CD14-positive monocyte (primary cell): ENCODE measurements at regions not wholly inside any gene's neighbourhood (a gene's known extent, or its start where the extent isn't known, plus 50 kb on each side); places are given as distances from the start of the nearest gene placed in this dataset.

Experiments used
- DNase-seq, 3 donors: peaks; one replicate each; pipeline ENCODE4 v3.0.0-alpha.2; 2011 to 2022
- H2AFZ ChIP-seq: 2 replicates; pipeline ENCODE4 v1.6.0; 2012; ENCODE audit warnings: mild to moderate bottlenecking, low read depth, low read length, inconsistent platforms; ENCODE audit not compliant: insufficient read depth, poor library complexity, severe bottlenecking
- H3K27ac ChIP-seq, 2 donors: 1 replicate in 1 of 2; 2 replicates in 1 of 2; pipeline ENCODE4 v1.5.1; 2012 to 2013; ENCODE audit warnings: low read length in 2 of 2, control low read depth in 1 of 2, inconsistent platforms in 1 of 2, low read depth in 1 of 2, mild to moderate bottlenecking in 1 of 2
- H3K27me3 ChIP-seq, 2 donors: one replicate each; pipeline versions ENCODE4 v1.6.0 to v1.6.1; 2011 to 2013; ENCODE audit warnings: low read length in 2 of 2; ENCODE audit not compliant: control insufficient read depth in 2 of 2, insufficient read depth in 2 of 2
- H3K36me3 ChIP-seq, 2 donors: replicated peaks in 1 of 2; 1 replicate in 1 of 2; 2 replicates in 1 of 2; pipeline versions ENCODE4 v1.5.1 to v1.6.1; 2012 to 2013; ENCODE audit warnings: low read length in 2 of 2, control low read depth in 1 of 2, inconsistent platforms in 1 of 2, mild to moderate bottlenecking in 1 of 2; ENCODE audit not compliant: insufficient read depth in 2 of 2, control insufficient read depth in 1 of 2
- H3K4me1 ChIP-seq, 2 donors: 1 replicate in 1 of 2; 2 replicates in 1 of 2; pipeline versions ENCODE4 v1.5.1 to v1.6.1; 2012 to 2013; ENCODE audit warnings: low read length in 2 of 2, control low read depth in 1 of 2, inconsistent platforms in 1 of 2, mild to moderate bottlenecking in 1 of 2, moderate library complexity in 1 of 2; ENCODE audit not compliant: insufficient read depth in 2 of 2, control insufficient read depth in 1 of 2
- H3K4me2 ChIP-seq: replicated peaks from 2 replicates; pipeline ENCODE3; 2012; ENCODE audit warnings: low read length, moderate library complexity, mild to moderate bottlenecking; ENCODE audit not compliant: poor library complexity, severe bottlenecking; ENCODE audit errors: extremely low read depth
- H3K4me3 ChIP-seq, 3 experiments: fragments of 200-600 bp in 1 of 3; sonication (generic) in 1 of 3; replicated peaks in 1 of 3; 1 replicate in 2 of 3; 2 replicates in 1 of 3; pipeline ENCODE4 v1.5.1; 2011 to 2013; ENCODE audit warnings: low read length in 3 of 3, mild to moderate bottlenecking in 3 of 3, control low read depth in 2 of 3, low read depth in 2 of 3, inconsistent platforms in 1 of 3, moderate library complexity in 1 of 3
- H3K79me2 ChIP-seq: 2 replicates; pipeline ENCODE4 v1.6.0; 2012; ENCODE audit warnings: mild to moderate bottlenecking, control low read depth, inconsistent platforms, low read length, moderate library complexity; ENCODE audit not compliant: insufficient read depth
- H3K9ac ChIP-seq: 2 replicates; pipeline ENCODE4 v1.6.0; 2017; ENCODE audit warnings: low read length, mild to moderate bottlenecking; ENCODE audit not compliant: insufficient read depth, poor library complexity, severe bottlenecking
- H3K9me3 ChIP-seq, 2 donors: replicated peaks in 1 of 2; 1 replicate in 1 of 2; 2 replicates in 1 of 2; pipeline versions ENCODE4 v1.5.1 to v1.6.1; 2012 to 2013; ENCODE audit warnings: low read length in 2 of 2, control low read depth in 1 of 2; ENCODE audit not compliant: control insufficient read depth in 1 of 2, insufficient read depth in 1 of 2
- H4K20me1 ChIP-seq: 2 replicates; pipeline ENCODE4 v1.6.0; 2012; ENCODE audit warnings: mild to moderate bottlenecking, low read length, control low read depth, moderate library complexity; ENCODE audit not compliant: insufficient read depth
- H3K27ac Mint-ChIP-seq, 7 donors: one replicate each; pipeline ENCODE4 v1.8.0; 2020; ENCODE audit warnings: mild to moderate bottlenecking in 7 of 7, mixed read lengths in 7 of 7, moderate library complexity in 6 of 7, inconsistent platforms in 2 of 7
- H3K27me3 Mint-ChIP-seq, 3 donors: one replicate each; pipeline ENCODE4 v1.8.0; 2021 to 2022; ENCODE audit warnings: low read depth in 3 of 3, mild to moderate bottlenecking in 3 of 3, mixed read lengths in 3 of 3, moderate library complexity in 3 of 3, inconsistent platforms in 1 of 3
- H3K36me3 Mint-ChIP-seq, 2 donors: one replicate each; pipeline ENCODE4 v1.8.0; 2020; ENCODE audit warnings: mixed read lengths in 2 of 2, inconsistent platforms in 1 of 2, mild to moderate bottlenecking in 1 of 2
- H3K4me1 Mint-ChIP-seq: one replicate; pipeline ENCODE4 v1.8.0; 2020; ENCODE audit warnings: mild to moderate bottlenecking, mixed read lengths
- H3K4me3 Mint-ChIP-seq, 2 donors: one replicate each; pipeline ENCODE4 v1.8.0; 2020; ENCODE audit warnings: mild to moderate bottlenecking in 2 of 2, mixed read lengths in 2 of 2, moderate library complexity in 1 of 2
- H3K9me3 Mint-ChIP-seq, 7 donors: one replicate each; pipeline ENCODE4 v1.8.0; 2020 to 2022; ENCODE audit warnings: mixed read lengths in 7 of 7, mild to moderate bottlenecking in 6 of 7, moderate library complexity in 6 of 7, inconsistent platforms in 2 of 7
- WGBS: methylation state at CpG from one replicate; pipeline ENCODE4 v1.1.5; 2013; ENCODE audit warnings: missing lambda C conversion rate; ENCODE audit not compliant: insufficient coverage; 5-methylcytosine and 5-hydroxymethylcytosine counted together
- intact Hi-C, 2 donors: fragments of 100-400 bp; cut with micrococcal nuclease; formaldehyde crosslinking; loops; one replicate each; pipeline versions ENCODE4 v1.15.0 to v1.15.1; 2023
- TF ChIP-seq, protein P1 (sequence below): fragments of 200-600 bp; IDR thresholded peaks from one replicate; pipeline ENCODE4 v1.8.0; 2022; ENCODE audit warnings: antibody characterized with exemption, mild to moderate bottlenecking

DNA sequence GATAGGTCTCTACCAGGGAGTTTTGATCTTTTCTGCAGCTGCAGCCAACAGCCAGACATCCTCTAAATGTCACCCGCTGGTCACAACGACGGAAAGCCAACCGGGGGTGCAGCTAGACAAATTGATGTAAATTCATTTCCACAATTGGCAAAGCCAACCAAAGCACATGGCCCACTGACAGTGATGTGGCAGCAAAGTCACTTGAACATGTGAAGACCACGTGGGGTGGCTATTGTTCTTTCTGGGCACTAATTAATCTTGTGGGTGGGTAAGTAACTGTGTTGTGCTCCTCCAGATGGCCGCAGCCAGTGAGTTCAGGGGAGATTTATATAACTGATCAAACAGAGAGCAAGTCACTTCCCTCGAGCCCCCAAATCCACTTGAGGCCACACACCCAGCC is 354.1 kb downstream of the ANKRD30A start:
- H2AFZ ChIP-seq, result no peak overlapping the region
- H3K36me3 ChIP-seq, result no peaks in the 10 kb centered on the region
- H3K27me3 ChIP-seq, result no peaks in the 10 kb centered on the region
- Mint-ChIP-seq H3K27me3 (peaks cover 0 to 1% (median 0%) of the 10 kb centered on the region in 3 donors), H3K36me3 (no peaks in the 10 kb centered on the region), H3K27ac (no peak overlapping the region), H3K4me3 (no peak overlapping the region), H3K9me3 (peaks cover 2 to 39% (median 17%) of the 10 kb centered on the region in 7 donors), H3K4me1 (no peaks in the 10 kb centered on the region)
- no peak overlapping the region for H3K4me3 ChIP-seq
- TF ChIP-seq, protein P1, sequence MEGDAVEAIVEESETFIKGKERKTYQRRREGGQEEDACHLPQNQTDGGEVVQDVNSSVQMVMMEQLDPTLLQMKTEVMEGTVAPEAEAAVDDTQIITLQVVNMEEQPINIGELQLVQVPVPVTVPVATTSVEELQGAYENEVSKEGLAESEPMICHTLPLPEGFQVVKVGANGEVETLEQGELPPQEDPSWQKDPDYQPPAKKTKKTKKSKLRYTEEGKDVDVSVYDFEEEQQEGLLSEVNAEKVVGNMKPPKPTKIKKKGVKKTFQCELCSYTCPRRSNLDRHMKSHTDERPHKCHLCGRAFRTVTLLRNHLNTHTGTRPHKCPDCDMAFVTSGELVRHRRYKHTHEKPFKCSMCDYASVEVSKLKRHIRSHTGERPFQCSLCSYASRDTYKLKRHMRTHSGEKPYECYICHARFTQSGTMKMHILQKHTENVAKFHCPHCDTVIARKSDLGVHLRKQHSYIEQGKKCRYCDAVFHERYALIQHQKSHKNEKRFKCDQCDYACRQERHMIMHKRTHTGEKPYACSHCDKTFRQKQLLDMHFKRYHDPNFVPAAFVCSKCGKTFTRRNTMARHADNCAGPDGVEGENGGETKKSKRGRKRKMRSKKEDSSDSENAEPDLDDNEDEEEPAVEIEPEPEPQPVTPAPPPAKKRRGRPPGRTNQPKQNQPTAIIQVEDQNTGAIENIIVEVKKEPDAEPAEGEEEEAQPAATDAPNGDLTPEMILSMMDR, result no peak
- intact Hi-C loops, result no loop called here
- no peak overlapping the region for H3K9ac ChIP-seq
- no peak for DNase-seq
- H3K9me3 ChIP-seq, result peaks cover 19 to 51% of the 10 kb centered on the region in 2 donors
- no peak overlapping the region for H3K27ac ChIP-seq
- no peak overlapping the region for H3K4me2 ChIP-seq
- WGBS, result no CpG with 5 or more reads among the region's 7 CpGs
- H3K79me2 ChIP-seq, result no peaks in the 10 kb centered on the region
- H3K4me1 ChIP-seq, result no peaks in the 10 kb centered on the region
- no peaks in the 10 kb centered on the region for H4K20me1 ChIP-seq

DNA sequence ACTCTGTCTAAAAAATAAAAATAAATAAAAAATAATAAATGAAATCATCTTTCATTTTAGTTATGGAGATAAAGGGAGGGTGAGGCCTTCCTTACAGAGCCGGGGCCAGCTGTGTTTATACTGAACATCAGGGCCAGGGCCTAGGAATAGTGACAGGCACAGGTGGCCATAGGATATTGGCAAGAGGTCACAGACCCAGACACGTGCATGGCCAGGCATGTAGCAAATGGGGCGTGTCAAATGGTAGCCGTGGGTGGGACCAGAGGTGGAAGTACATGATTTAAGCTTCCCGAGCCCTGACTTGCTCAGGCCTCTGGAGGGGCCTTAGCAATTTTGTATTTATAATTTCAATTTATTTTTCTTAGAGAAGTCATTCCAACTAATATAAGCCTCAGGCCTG is 353.0 kb downstream of the ANKRD30A start:
- Histone ChIP-seq H3K36me3 (no peaks in the 10 kb centered on the region), H3K4me1 (no peaks in the 10 kb centered on the region), H4K20me1 (no peaks in the 10 kb centered on the region), H2AFZ (no peak overlapping the region), H3K27me3 (no peaks in the 10 kb centered on the region), H3K79me2 (no peaks in the 10 kb centered on the region), H3K9ac (no peak overlapping the region), H3K27ac (no peak overlapping the region), H3K4me3 (no peak overlapping the region), H3K4me2 (no peak overlapping the region), H3K9me3 (peaks cover 21 to 58% of the 10 kb centered on the region in 2 donors)
- Mint-ChIP-seq H3K27ac (no peak overlapping the region), H3K36me3 (no peaks in the 10 kb centered on the region), H3K9me3 (peaks cover 2 to 42% (median 26%) of the 10 kb centered on the region in 7 donors), H3K4me1 (no peaks in the 10 kb centered on the region), H3K4me3 (no peak overlapping the region), H3K27me3 (peaks cover 0 to 1% (median 0%) of the 10 kb centered on the region in 3 donors)
- intact Hi-C loops, result no loop called here
- TF ChIP-seq, protein P1, result no peak
- 72% methylated on average over 3 of the region's 5 CpGs for WGBS
- no peak for DNase-seq
